NCI-H2107 treated with DMSO at 0.1 percent for 48 hours (cell line): ENCODE measurements at regions not wholly inside any gene's neighbourhood (a gene's known extent, or its start where the extent isn't known, plus 50 kb on each side); places are given as distances from the start of the nearest gene placed in this dataset.

Experiments
- DNase-seq: peaks from one replicate; lab custom pipeline; 2025; ENCODE audit not compliant: unreplicated experiment; lab: John Stamatoyannopoulos, UW

GRCh38 chr15:38046257-38047051 lies 112.0 kb downstream of the TMCO5A start:
- no peak for DNase-seq

- DNase-seq: no peak
Observed at GRCh38 chr15:38048001-38048455, 113.6 kb downstream of the TMCO5A start.

GRCh38 chr15:38049891-38050290 lies 115.5 kb downstream of the TMCO5A start:
- no peak for DNase-seq

GRCh38 chr15:38050529-38051448 lies 116.3 kb downstream of the TMCO5A start:
- DNase-seq: no peak

GRCh38 chr15:38053205-38053604 lies 118.8 kb downstream of the TMCO5A start:
- DNase-seq: no peak

- no peak for DNase-seq
Observed at GRCh38 chr15:38053776-38054175, 119.3 kb downstream of the TMCO5A start.

GRCh38 chr15:38054488-38054887 lies 120.0 kb downstream of the TMCO5A start:
- no peak for DNase-seq

- DNase-seq: no peak
Observed at GRCh38 chr15:38058596-38059075, 124.2 kb downstream of the TMCO5A start.

- DNase-seq: no peak
Observed at GRCh38 chr15:38059665-38060064, 125.2 kb downstream of the TMCO5A start.

- DNase-seq: no peak
Observed at GRCh38 chr15:38061856-38062649, 127.6 kb downstream of the TMCO5A start.

GRCh38 chr15:38062696-38063095 lies 128.3 kb downstream of the TMCO5A start:
- DNase-seq: no peak

GRCh38 chr15:38065721-38066345 lies 131.4 kb downstream of the TMCO5A start:
- DNase-seq: no peak

- no peak for DNase-seq
Observed at GRCh38 chr15:38066612-38067011, 132.2 kb downstream of the TMCO5A start.

GRCh38 chr15:38068626-38069391 lies 134.4 kb downstream of the TMCO5A start:
- no peak for DNase-seq

GRCh38 chr15:38069511-38070011 lies 135.1 kb downstream of the TMCO5A start:
- DNase-seq: no peak

- DNase-seq: no peak
Observed at GRCh38 chr15:38070778-38071177, 136.3 kb downstream of the TMCO5A start.

- no peak for DNase-seq
Observed at GRCh38 chr15:38071211-38071972, 137.0 kb downstream of the TMCO5A start.

GRCh38 chr15:38072007-38072347 lies 137.5 kb downstream of the TMCO5A start:
- DNase-seq: no peak
